ENCODE measurements at regions not wholly inside any gene's neighbourhood (a gene's known extent, or its start where the extent isn't known, plus 50 kb on each side); places are given as distances from the start of the nearest gene placed in this dataset.

GRCh38 chr6:56841751-56842150 lies 113.2 kb upstream of the BEND6 start:
- no peak for TF ChIP-seq CTCF (IDR thresholded peaks at IDR 0.05; ENCODE audit: low read depth, low read length, missing input control)
- no peak for TF ChIP-seq JUND (IDR thresholded peaks at IDR 0.05)
- TF ChIP-seq ATF3 (IDR thresholded peaks at IDR 0.05) = no peak
